ENCODE measurements at regions not wholly inside any gene's neighbourhood (a gene's known extent, or its start where the extent isn't known, plus 50 kb on each side); places are given as distances from the start of the nearest gene placed in this dataset.
"Not testable (repeated sequence)": the region's sequence is repeated elsewhere in the genome, so short reads cannot be mapped to it uniquely, and the experiment has no call there.

DNA sequence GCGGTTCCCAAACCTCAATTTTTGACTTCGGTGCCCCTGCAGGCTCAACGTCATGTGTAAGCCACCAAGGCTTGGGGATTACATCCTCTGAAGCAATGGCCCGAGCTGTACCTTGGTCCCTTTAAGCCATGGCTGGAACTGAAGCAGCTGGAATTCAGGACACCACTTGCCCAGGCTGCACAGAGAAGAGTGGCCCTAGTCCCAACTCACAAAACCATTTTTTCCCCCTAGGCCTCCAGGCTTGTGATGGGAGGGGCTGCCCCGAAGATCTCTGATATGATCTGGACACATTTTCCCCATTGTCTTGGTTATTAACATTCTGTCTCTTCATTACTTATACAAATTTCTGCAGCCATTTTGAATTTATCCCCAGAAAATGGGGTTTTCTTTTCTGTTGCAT lies 233.3 kb upstream of the ADGRL4 start:
- H3K9ac ChIP-seq (ENCODE audit: low read depth in 1 of 3, low read length in 3 of 3): no peak overlapping the region
- H3K27me3 ChIP-seq (ENCODE audit: control insufficient read depth in 3 of 3, insufficient read depth in 3 of 3, low read length in 3 of 3): no peaks in the 10 kb centered on the region
- no peak overlapping the region for H3K27ac ChIP-seq (ENCODE audit: low read depth, low read length)
- no peaks in the 10 kb centered on the region for H3K4me1 ChIP-seq (ENCODE audit: control insufficient read depth in 3 of 3, insufficient read depth in 3 of 3, low read length in 3 of 3)
- no peaks in the 10 kb centered on the region for H3K36me3 ChIP-seq (ENCODE audit: control insufficient read depth in 3 of 3, insufficient read depth in 3 of 3, low read length in 3 of 3)
- no peaks in the 10 kb centered on the region for H3K9me3 ChIP-seq (ENCODE audit: control insufficient read depth in 3 of 3, low read length in 3 of 3)
- H3K4me3 ChIP-seq (ENCODE audit: low read length in 3 of 3): no peak overlapping the region

DNA sequence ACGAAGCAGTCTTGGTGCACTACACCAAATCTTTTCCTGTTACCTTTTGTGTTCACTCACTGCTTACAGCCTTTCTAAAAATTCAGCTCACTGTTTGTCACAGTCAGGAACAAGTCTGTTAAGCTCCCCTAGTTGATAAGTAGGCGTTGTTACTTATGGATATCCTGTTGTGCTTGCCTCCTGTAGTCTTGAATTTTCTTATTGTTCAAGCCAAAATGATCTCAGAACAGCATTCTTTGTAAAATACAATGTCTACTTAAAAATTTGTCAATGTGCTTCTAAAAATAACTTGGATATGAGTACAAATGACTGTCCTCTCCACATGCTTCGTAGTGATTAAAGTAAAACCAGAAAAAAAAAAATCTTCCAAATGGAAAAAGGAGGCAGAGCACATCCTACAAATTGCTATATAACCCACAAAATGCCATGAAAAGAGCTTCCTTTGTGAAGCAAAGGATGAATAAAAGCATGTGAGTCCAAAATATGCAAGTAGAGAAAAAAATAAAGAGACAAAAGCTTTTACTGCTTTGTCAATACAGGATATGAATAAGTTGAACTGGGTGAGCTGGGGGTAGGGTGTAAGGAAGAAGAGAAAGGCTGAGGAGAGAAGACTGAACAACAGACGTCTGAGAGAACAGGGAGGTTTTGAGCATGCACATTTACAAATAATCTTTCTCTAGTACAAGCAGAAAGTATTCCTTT lies 228.9 kb upstream of the ADGRL4 start:
- Histone ChIP-seq H3K9ac (ENCODE audit: low read depth in 1 of 3, low read length in 3 of 3) (no peak overlapping the region), H3K4me3 (ENCODE audit: low read length in 3 of 3) (no peak overlapping the region)

DNA sequence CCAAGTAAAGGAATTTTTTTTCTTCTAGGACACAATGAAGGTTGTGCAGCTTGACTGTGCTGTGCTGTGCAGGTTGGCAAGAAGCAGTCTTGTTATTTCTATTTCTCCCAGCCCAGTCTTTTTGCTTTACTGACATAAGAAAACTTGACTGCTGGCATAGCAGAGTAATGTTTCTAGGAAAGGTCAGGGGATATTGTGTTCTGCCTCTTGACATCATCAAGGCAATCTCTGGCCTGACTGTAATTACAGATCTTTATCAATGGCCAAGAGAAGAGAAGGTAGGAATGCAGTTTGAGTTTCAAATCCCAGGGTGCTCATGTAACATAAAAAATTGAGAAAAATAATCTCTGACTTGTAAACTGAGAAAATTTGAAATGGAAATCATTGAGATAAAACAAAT lies 226.3 kb upstream of the ADGRL4 start:
- no peaks in the 10 kb centered on the region for H3K4me1 ChIP-seq (ENCODE audit: control insufficient read depth in 3 of 3, insufficient read depth in 3 of 3, low read length in 3 of 3)
- H3K27me3 ChIP-seq (ENCODE audit: control insufficient read depth in 3 of 3, insufficient read depth in 3 of 3, low read length in 3 of 3): no peaks in the 10 kb centered on the region
- H3K27ac ChIP-seq (ENCODE audit: low read depth, low read length): no peak overlapping the region
- no peaks in the 10 kb centered on the region for H3K36me3 ChIP-seq (ENCODE audit: control insufficient read depth in 3 of 3, insufficient read depth in 3 of 3, low read length in 3 of 3)
- H3K9me3 ChIP-seq (ENCODE audit: control insufficient read depth in 3 of 3, low read length in 3 of 3): no peaks in the 10 kb centered on the region
- no peak overlapping the region for H3K9ac ChIP-seq (ENCODE audit: low read depth in 1 of 3, low read length in 3 of 3)
- no peak overlapping the region for H3K4me3 ChIP-seq (ENCODE audit: low read length in 3 of 3)

More for the DNA sequence above, 228.9 kb upstream of the ADGRL4 start:
- no peak overlapping the region for H3K27ac ChIP-seq (ENCODE audit: low read depth, low read length)
- H3K27me3 ChIP-seq (ENCODE audit: control insufficient read depth in 3 of 3, insufficient read depth in 3 of 3, low read length in 3 of 3): no peaks in the 10 kb centered on the region
- no peaks in the 10 kb centered on the region for H3K9me3 ChIP-seq (ENCODE audit: control insufficient read depth in 3 of 3, low read length in 3 of 3)
- H3K4me1 ChIP-seq (ENCODE audit: control insufficient read depth in 3 of 3, insufficient read depth in 3 of 3, low read length in 3 of 3): no peaks in the 10 kb centered on the region
- no peaks in the 10 kb centered on the region for H3K36me3 ChIP-seq (ENCODE audit: control insufficient read depth in 3 of 3, insufficient read depth in 3 of 3, low read length in 3 of 3)

DNA sequence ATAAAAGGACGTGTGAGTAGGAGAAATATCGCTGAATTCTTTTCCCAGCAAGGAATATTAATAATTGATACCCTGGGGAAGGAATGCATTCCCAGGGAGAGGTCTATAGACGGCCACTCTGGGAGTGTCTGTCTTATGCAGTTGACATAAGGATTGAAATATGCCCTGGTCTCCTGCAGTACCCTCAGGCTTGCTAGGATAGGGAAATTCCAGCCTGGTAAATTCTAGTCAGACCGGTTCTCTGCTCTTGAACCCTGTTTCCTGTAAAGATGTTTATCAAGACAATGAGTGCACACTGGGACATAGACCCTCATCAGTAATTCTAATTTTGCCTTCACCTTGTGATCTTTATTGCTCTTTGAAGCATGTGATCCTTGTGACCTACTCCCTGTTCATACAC lies 224.2 kb upstream of the ADGRL4 start:
- not testable (repeated sequence) for H3K4me3 ChIP-seq (ENCODE audit: low read length in 3 of 3); H3K4me1 ChIP-seq (ENCODE audit: control insufficient read depth in 3 of 3, insufficient read depth in 3 of 3, low read length in 3 of 3); H3K27me3 ChIP-seq (ENCODE audit: control insufficient read depth in 3 of 3, insufficient read depth in 3 of 3, low read length in 3 of 3); H3K27ac ChIP-seq (ENCODE audit: low read depth, low read length); H3K9me3 ChIP-seq (ENCODE audit: control insufficient read depth in 3 of 3, low read length in 3 of 3); H3K36me3 ChIP-seq (ENCODE audit: control insufficient read depth in 3 of 3, insufficient read depth in 3 of 3, low read length in 3 of 3); H3K9ac ChIP-seq (ENCODE audit: low read depth in 1 of 3, low read length in 3 of 3)

DNA sequence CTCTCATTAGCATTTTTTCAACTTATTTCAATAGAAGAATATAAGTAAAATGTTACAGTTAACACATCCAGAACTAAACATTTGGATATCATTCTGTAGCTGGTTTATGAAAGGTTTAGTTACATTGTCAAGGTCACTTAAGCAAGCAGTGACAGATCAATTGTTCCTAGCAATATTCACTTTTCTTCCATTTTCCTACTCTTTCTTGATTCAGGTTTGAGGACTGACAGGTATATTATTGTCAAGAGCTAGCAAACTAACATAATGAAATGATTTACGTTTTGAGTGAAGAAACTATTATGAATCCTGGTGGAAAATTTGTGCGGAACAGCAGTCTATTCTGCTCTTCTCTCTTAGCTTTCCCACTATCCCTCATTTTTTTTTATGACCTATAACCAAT lies 220.4 kb upstream of the ADGRL4 start:
- H3K9ac ChIP-seq (ENCODE audit: low read depth in 1 of 3, low read length in 3 of 3): no peak overlapping the region
- no peaks in the 10 kb centered on the region for H3K9me3 ChIP-seq (ENCODE audit: control insufficient read depth in 3 of 3, low read length in 3 of 3)
- H3K4me3 ChIP-seq (ENCODE audit: low read length in 3 of 3): no peak overlapping the region
- H3K4me1 ChIP-seq (ENCODE audit: control insufficient read depth in 3 of 3, insufficient read depth in 3 of 3, low read length in 3 of 3): no peaks in the 10 kb centered on the region
- no peaks in the 10 kb centered on the region for H3K27me3 ChIP-seq (ENCODE audit: control insufficient read depth in 3 of 3, insufficient read depth in 3 of 3, low read length in 3 of 3)
- H3K27ac ChIP-seq (ENCODE audit: low read depth, low read length): no peak overlapping the region
- H3K36me3 ChIP-seq (ENCODE audit: control insufficient read depth in 3 of 3, insufficient read depth in 3 of 3, low read length in 3 of 3): no peaks in the 10 kb centered on the region

DNA sequence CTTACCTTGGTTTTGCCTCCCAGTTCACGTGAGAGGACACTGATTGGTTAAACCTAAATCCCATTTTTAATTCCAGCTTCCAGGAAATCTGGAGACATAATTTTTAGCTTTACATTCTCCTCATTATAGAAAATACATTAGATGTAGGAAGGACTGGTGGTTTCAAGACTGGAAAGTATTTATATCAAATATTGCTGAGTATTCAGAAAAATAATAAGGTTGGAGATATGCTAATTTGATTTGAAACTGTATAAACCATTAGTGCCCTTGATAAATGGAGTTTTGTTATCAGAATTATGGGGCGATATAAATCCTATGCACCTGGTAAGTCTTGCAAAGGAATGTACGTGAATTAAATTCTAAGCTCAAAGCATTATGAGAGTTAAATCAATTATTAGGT lies 218.0 kb upstream of the ADGRL4 start:
- Histone ChIP-seq H3K4me1 (ENCODE audit: control insufficient read depth in 3 of 3, insufficient read depth in 3 of 3, low read length in 3 of 3) (no peaks in the 10 kb centered on the region), H3K9me3 (ENCODE audit: control insufficient read depth in 3 of 3, low read length in 3 of 3) (no peaks in the 10 kb centered on the region), H3K36me3 (ENCODE audit: control insufficient read depth in 3 of 3, insufficient read depth in 3 of 3, low read length in 3 of 3) (no peaks in the 10 kb centered on the region), H3K9ac (ENCODE audit: low read depth in 1 of 3, low read length in 3 of 3) (no peak overlapping the region), H3K27ac (ENCODE audit: low read depth, low read length) (no peak overlapping the region), H3K4me3 (ENCODE audit: low read length in 3 of 3) (no peak overlapping the region), H3K27me3 (ENCODE audit: control insufficient read depth in 3 of 3, insufficient read depth in 3 of 3, low read length in 3 of 3) (no peaks in the 10 kb centered on the region)

GRCh38 chr1:79220509-79220908 lies 214.0 kb upstream of the ADGRL4 start:
- Histone ChIP-seq H3K4me1 (ENCODE audit: control insufficient read depth in 3 of 3, insufficient read depth in 3 of 3, low read length in 3 of 3) (no peaks in the 10 kb centered on the region), H3K27me3 (ENCODE audit: control insufficient read depth in 3 of 3, insufficient read depth in 3 of 3, low read length in 3 of 3) (no peaks in the 10 kb centered on the region), H3K4me3 (ENCODE audit: low read length in 3 of 3) (no peak overlapping the region)

DNA sequence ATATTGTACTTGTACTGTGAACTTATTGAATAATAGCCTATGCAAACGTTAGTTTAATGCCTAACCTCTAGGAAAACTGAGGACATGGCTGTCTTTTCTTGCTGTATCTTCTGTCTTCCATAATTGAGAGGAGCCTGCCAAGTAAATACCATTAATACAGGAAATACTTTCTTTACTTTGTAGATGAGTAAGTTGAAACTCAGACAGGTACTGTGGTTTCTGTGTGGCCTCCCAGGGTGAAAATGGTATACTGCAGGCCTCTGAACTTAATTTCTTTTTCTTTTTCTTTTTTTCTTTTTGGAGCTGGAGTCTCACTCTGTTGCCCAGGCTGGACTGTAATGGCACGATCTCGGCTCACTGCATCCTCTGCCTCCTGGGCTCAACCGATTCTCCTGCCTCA lies 208.8 kb upstream of the ADGRL4 start:
- Histone ChIP-seq H3K27ac (ENCODE audit: low read depth, low read length) (no peak overlapping the region), H3K4me1 (ENCODE audit: control insufficient read depth in 3 of 3, insufficient read depth in 3 of 3, low read length in 3 of 3) (no peaks in the 10 kb centered on the region), H3K4me3 (ENCODE audit: low read length in 3 of 3) (no peak overlapping the region), H3K9me3 (ENCODE audit: control insufficient read depth in 3 of 3, low read length in 3 of 3) (no peaks in the 10 kb centered on the region), H3K27me3 (ENCODE audit: control insufficient read depth in 3 of 3, insufficient read depth in 3 of 3, low read length in 3 of 3) (no peaks in the 10 kb centered on the region), H3K36me3 (ENCODE audit: control insufficient read depth in 3 of 3, insufficient read depth in 3 of 3, low read length in 3 of 3) (no peaks in the 10 kb centered on the region), H3K9ac (ENCODE audit: low read depth in 1 of 3, low read length in 3 of 3) (no peak overlapping the region)

More at GRCh38 chr1:79220509-79220908, 214.0 kb upstream of the ADGRL4 start:
- no peak overlapping the region for H3K9ac ChIP-seq (ENCODE audit: low read depth in 1 of 3, low read length in 3 of 3)
- no peak overlapping the region for H3K27ac ChIP-seq (ENCODE audit: low read depth, low read length)
- H3K36me3 ChIP-seq (ENCODE audit: control insufficient read depth in 3 of 3, insufficient read depth in 3 of 3, low read length in 3 of 3): no peaks in the 10 kb centered on the region
- no peaks in the 10 kb centered on the region for H3K9me3 ChIP-seq (ENCODE audit: control insufficient read depth in 3 of 3, low read length in 3 of 3)

- Histone ChIP-seq H3K9ac (ENCODE audit: low read depth in 1 of 3, low read length in 3 of 3) (no peak overlapping the region), H3K36me3 (ENCODE audit: control insufficient read depth in 3 of 3, insufficient read depth in 3 of 3, low read length in 3 of 3) (no peaks in the 10 kb centered on the region), H3K27ac (ENCODE audit: low read depth, low read length) (no peak overlapping the region), H3K27me3 (ENCODE audit: control insufficient read depth in 3 of 3, insufficient read depth in 3 of 3, low read length in 3 of 3) (no peaks in the 10 kb centered on the region), H3K4me1 (ENCODE audit: control insufficient read depth in 3 of 3, insufficient read depth in 3 of 3, low read length in 3 of 3) (no peaks in the 10 kb centered on the region), H3K9me3 (ENCODE audit: control insufficient read depth in 3 of 3, low read length in 3 of 3) (no peaks in the 10 kb centered on the region), H3K4me3 (ENCODE audit: low read length in 3 of 3) (no peak overlapping the region)
These were observed 201.3 kb upstream of the ADGRL4 start for GRCh38 chr1:79207786-79208185.

GRCh38 chr1:79207331-79207730 lies 200.8 kb upstream of the ADGRL4 start:
- H3K27ac ChIP-seq (ENCODE audit: low read depth, low read length): no peak overlapping the region
- no peaks in the 10 kb centered on the region for H3K36me3 ChIP-seq (ENCODE audit: control insufficient read depth in 3 of 3, insufficient read depth in 3 of 3, low read length in 3 of 3)
- H3K27me3 ChIP-seq (ENCODE audit: control insufficient read depth in 3 of 3, insufficient read depth in 3 of 3, low read length in 3 of 3): no peaks in the 10 kb centered on the region
- H3K9me3 ChIP-seq (ENCODE audit: control insufficient read depth in 3 of 3, low read length in 3 of 3): no peaks in the 10 kb centered on the region
- no peaks in the 10 kb centered on the region for H3K4me1 ChIP-seq (ENCODE audit: control insufficient read depth in 3 of 3, insufficient read depth in 3 of 3, low read length in 3 of 3)
- H3K4me3 ChIP-seq (ENCODE audit: low read length in 3 of 3): no peak overlapping the region
- no peak overlapping the region for H3K9ac ChIP-seq (ENCODE audit: low read depth in 1 of 3, low read length in 3 of 3)
